SH-SY5Y (cell line): ENCODE measurements at regions not wholly inside any gene's neighbourhood (a gene's known extent, or its start where the extent isn't known, plus 50 kb on each side); places are given as distances from the start of the nearest gene placed in this dataset.

Source experiments
- GATA2 ChIP-seq: IDR thresholded peaks from 2 replicates; pipeline ENCODE4 v1.6.1; 2011; ENCODE audit warnings: mild to moderate bottlenecking, low read depth, low read length
- GATA3 ChIP-seq: IDR thresholded peaks from 2 replicates; pipeline ENCODE4 v1.6.1; 2011; ENCODE audit warnings: low read depth, mild to moderate bottlenecking, low read length, moderate library complexity

- TF ChIP-seq GATA3: no peak
- TF ChIP-seq GATA2: no peak
Observed at GRCh38 chr1:168892931-168893330, 163.9 kb upstream of the DPT start.
